ENCODE measurements at regions not wholly inside any gene's neighbourhood (a gene's known extent, or its start where the extent isn't known, plus 50 kb on each side); places are given as distances from the start of the nearest gene placed in this dataset.

GRCh38 chr7:47688311-47689100 lies 106.6 kb upstream of the TNS3 start:
- H3K18ac ChIP-seq (ENCODE audit: low read depth in 1 of 2, low read length in 2 of 2): peak overlapping the region; percentile 79 to 94
- no peak overlapping the region for H3K23ac ChIP-seq (ENCODE audit: low read length in 2 of 2)
- peak overlapping the region; percentile 77 for H2BK15ac ChIP-seq (ENCODE audit: low read depth, poor library complexity, severe bottlenecking)
- H3K27me3 ChIP-seq (ENCODE audit: control insufficient read depth in 1 of 2, insufficient read depth in 1 of 2, low read length in 2 of 2): no peaks in the 10 kb centered on the region
- H3K79me1 ChIP-seq (replicated peaks; ENCODE audit: low read length, poor library complexity, severe bottlenecking): no peaks in the 10 kb centered on the region
- peak overlapping the region; percentile 93 for H2BK120ac ChIP-seq (ENCODE audit: low read depth, low read length)
- no peak overlapping the region for H3K4me2 ChIP-seq (ENCODE audit: low read length, poor library complexity, severe bottlenecking)
- H2BK12ac ChIP-seq (ENCODE audit: low read length in 2 of 2): peak overlapping the region; percentile 20 to 97
- peak overlapping the region; percentile 94 for H2AK5ac ChIP-seq (ENCODE audit: low read length, severe bottlenecking)
- H3K9me3 ChIP-seq (ENCODE audit: control insufficient read depth, low read length): no peaks in the 10 kb centered on the region
- H3K4me1 ChIP-seq (ENCODE audit: control insufficient read depth, insufficient read depth, low read depth, low read length): peaks cover 4% of the 10 kb centered on the region
- 63% methylated on average over 15 of the region's 15 CpGs for WGBS
- peak overlapping the region; percentile 94 for H4K91ac ChIP-seq (ENCODE audit: low read length)
- peak overlapping the region; percentile 99 for H4K8ac ChIP-seq (ENCODE audit: low read length)
- H3K27ac ChIP-seq (ENCODE audit: low read length, poor library complexity, severe bottlenecking): no peak overlapping the region
- no peaks in the 10 kb centered on the region for H3K36me3 ChIP-seq (ENCODE audit: control insufficient read depth in 1 of 2, insufficient read depth in 2 of 2, low read depth in 1 of 2, low read length in 2 of 2)
- no peak overlapping the region for H3K9ac ChIP-seq (ENCODE audit: low read length)
- H2BK5ac ChIP-seq (ENCODE audit: low read depth, low read length, poor library complexity, severe bottlenecking): no peak overlapping the region
- peak overlapping the region; percentile 10 for H2AFZ ChIP-seq (ENCODE audit: low read depth, low read length)
- peak; percentile 51 for DNase-seq
- H3K14ac ChIP-seq (ENCODE audit: low read length in 2 of 2): peak overlapping the region in 1 of 2 experiments; percentile 39
- peak overlapping the region; percentile 85 to 97 for H3K4ac ChIP-seq (ENCODE audit: low read depth in 1 of 2, low read length in 2 of 2)
- H3K4me3 ChIP-seq (ENCODE audit: insufficient read depth in 1 of 2, low read depth in 1 of 2, low read length in 2 of 2): no peak overlapping the region

DNA sequence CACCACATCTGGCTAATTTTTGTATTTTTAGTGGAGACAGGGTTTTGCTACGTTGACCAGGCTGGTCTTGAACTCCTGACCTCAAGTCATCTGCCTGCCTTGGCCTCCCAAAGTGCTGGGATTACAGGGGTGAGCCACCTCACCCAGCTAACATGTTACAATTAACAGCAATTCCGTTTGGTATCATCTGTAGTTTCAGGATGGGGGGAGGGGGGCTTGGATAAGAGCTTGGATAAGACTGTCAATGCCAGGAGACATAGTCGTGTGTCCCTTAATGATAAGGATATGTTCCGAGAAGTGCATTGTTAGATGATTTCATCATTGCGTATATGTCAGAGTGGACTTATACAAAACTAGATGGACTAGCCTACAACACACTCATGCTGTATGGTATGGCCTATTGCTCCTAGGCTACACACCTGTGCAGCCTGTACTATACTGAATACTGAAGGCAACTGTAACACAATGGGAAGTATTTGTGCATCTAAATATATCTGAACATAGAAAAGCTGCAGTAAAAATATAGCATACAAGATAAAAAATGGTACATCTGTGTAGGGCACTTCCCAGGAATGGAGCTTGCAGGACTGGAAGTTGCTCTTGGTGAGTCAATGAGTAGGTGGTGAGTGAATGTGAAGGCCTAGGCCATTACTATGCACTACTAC lies 103.9 kb upstream of the TNS3 start:
- WGBS: 73% methylated on average over 5 of the region's 5 CpGs
- Histone ChIP-seq H2AK5ac (ENCODE audit: low read length, severe bottlenecking) (no peak overlapping the region), H3K4ac (ENCODE audit: low read depth in 1 of 2, low read length in 2 of 2) (peak overlapping the region in 1 of 2 experiments; percentile 18), H4K8ac (ENCODE audit: low read length) (peak overlapping the region; percentile 17), H2BK12ac (ENCODE audit: low read length in 2 of 2) (no peak overlapping the region), H4K91ac (ENCODE audit: low read length) (no peak overlapping the region), H2BK15ac (ENCODE audit: low read depth, poor library complexity, severe bottlenecking) (no peak overlapping the region), H2BK120ac (ENCODE audit: low read depth, low read length) (no peak overlapping the region), H3K14ac (ENCODE audit: low read length in 2 of 2) (peak overlapping the region in 1 of 2 experiments; percentile 48), H3K9ac (ENCODE audit: low read length) (no peak overlapping the region), H3K27ac (ENCODE audit: low read length, poor library complexity, severe bottlenecking) (no peak overlapping the region), H3K4me2 (ENCODE audit: low read length, poor library complexity, severe bottlenecking) (no peak overlapping the region), H3K23ac (ENCODE audit: low read length in 2 of 2) (no peak overlapping the region), H3K4me1 (ENCODE audit: control insufficient read depth, insufficient read depth, low read depth, low read length) (peaks cover 3% of the 10 kb centered on the region), H2AFZ (ENCODE audit: low read depth, low read length) (no peak overlapping the region), H3K36me3 (ENCODE audit: control insufficient read depth in 1 of 2, insufficient read depth in 2 of 2, low read depth in 1 of 2, low read length in 2 of 2) (no peaks in the 10 kb centered on the region), H2BK5ac (ENCODE audit: low read depth, low read length, poor library complexity, severe bottlenecking) (no peak overlapping the region), H3K18ac (ENCODE audit: low read depth in 1 of 2, low read length in 2 of 2) (peak overlapping the region in 1 of 2 experiments; percentile 70), H3K27me3 (ENCODE audit: control insufficient read depth in 1 of 2, insufficient read depth in 1 of 2, low read length in 2 of 2) (peaks cover 0 to 4% of the 10 kb centered on the region in 2 experiments), H3K9me3 (ENCODE audit: control insufficient read depth, low read length) (no peaks in the 10 kb centered on the region), H3K79me1 (replicated peaks; ENCODE audit: low read length, poor library complexity, severe bottlenecking) (no peaks in the 10 kb centered on the region), H3K4me3 (ENCODE audit: insufficient read depth in 1 of 2, low read depth in 1 of 2, low read length in 2 of 2) (no peak overlapping the region)
- no peak for DNase-seq

GRCh38 chr7:47685151-47685550 lies 103.2 kb upstream of the TNS3 start:
- Histone ChIP-seq H3K18ac (ENCODE audit: low read depth in 1 of 2, low read length in 2 of 2) (no peak overlapping the region), H3K23ac (ENCODE audit: low read length in 2 of 2) (no peak overlapping the region), H3K27ac (ENCODE audit: low read length, poor library complexity, severe bottlenecking) (no peak overlapping the region), H3K9me3 (ENCODE audit: control insufficient read depth, low read length) (no peaks in the 10 kb centered on the region), H4K8ac (ENCODE audit: low read length) (no peak overlapping the region), H2AK5ac (ENCODE audit: low read length, severe bottlenecking) (no peak overlapping the region), H3K14ac (ENCODE audit: low read length in 2 of 2) (no peak overlapping the region), H2BK120ac (ENCODE audit: low read depth, low read length) (no peak overlapping the region), H3K4ac (ENCODE audit: low read depth in 1 of 2, low read length in 2 of 2) (no peak overlapping the region), H3K4me3 (ENCODE audit: insufficient read depth in 1 of 2, low read depth in 1 of 2, low read length in 2 of 2) (no peak overlapping the region), H3K27me3 (ENCODE audit: control insufficient read depth in 1 of 2, insufficient read depth in 1 of 2, low read length in 2 of 2) (peaks cover 0 to 6% of the 10 kb centered on the region in 2 experiments), H3K4me1 (ENCODE audit: control insufficient read depth, insufficient read depth, low read depth, low read length) (peaks cover 3% of the 10 kb centered on the region), H3K4me2 (ENCODE audit: low read length, poor library complexity, severe bottlenecking) (no peak overlapping the region), H4K91ac (ENCODE audit: low read length) (no peak overlapping the region), H2AFZ (ENCODE audit: low read depth, low read length) (no peak overlapping the region), H3K36me3 (ENCODE audit: control insufficient read depth in 1 of 2, insufficient read depth in 2 of 2, low read depth in 1 of 2, low read length in 2 of 2) (no peaks in the 10 kb centered on the region), H2BK12ac (ENCODE audit: low read length in 2 of 2) (peak overlapping the region in 1 of 2 experiments; percentile 49), H3K79me1 (replicated peaks; ENCODE audit: low read length, poor library complexity, severe bottlenecking) (no peaks in the 10 kb centered on the region), H2BK5ac (ENCODE audit: low read depth, low read length, poor library complexity, severe bottlenecking) (no peak overlapping the region), H2BK15ac (ENCODE audit: low read depth, poor library complexity, severe bottlenecking) (no peak overlapping the region), H3K9ac (ENCODE audit: low read length) (no peak overlapping the region)
- DNase-seq: no peak
- WGBS: 88% methylated on average over 2 of the region's 3 CpGs

DNA sequence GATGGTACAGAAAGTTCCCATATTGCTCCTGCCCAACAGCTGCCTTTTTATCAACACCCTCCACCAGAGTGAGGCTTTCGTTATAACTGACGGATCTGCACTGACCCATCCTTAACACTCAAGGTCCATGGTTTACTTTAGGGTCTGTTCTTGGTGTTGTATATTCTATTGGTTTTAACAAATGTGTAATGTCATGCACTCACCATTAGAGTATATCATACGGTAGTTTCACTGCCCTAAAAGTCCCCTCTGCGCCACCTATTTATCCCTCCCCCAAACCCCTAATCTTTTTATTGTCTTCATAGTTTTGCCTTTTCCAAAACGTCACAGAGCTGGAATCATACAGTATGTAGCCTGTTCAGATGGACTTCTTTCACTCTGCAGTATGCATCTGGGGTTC lies 102.8 kb upstream of the TNS3 start:
- Histone ChIP-seq H3K4me2 (ENCODE audit: low read length, poor library complexity, severe bottlenecking) (no peak overlapping the region), H4K91ac (ENCODE audit: low read length) (no peak overlapping the region), H3K23ac (ENCODE audit: low read length in 2 of 2) (no peak overlapping the region), H3K4me3 (ENCODE audit: insufficient read depth in 1 of 2, low read depth in 1 of 2, low read length in 2 of 2) (no peak overlapping the region), H2AK5ac (ENCODE audit: low read length, severe bottlenecking) (no peak overlapping the region), H3K18ac (ENCODE audit: low read depth in 1 of 2, low read length in 2 of 2) (no peak overlapping the region), H2BK12ac (ENCODE audit: low read length in 2 of 2) (no peak overlapping the region), H2BK120ac (ENCODE audit: low read depth, low read length) (no peak overlapping the region), H3K36me3 (ENCODE audit: control insufficient read depth in 1 of 2, insufficient read depth in 2 of 2, low read depth in 1 of 2, low read length in 2 of 2) (no peaks in the 10 kb centered on the region), H2BK5ac (ENCODE audit: low read depth, low read length, poor library complexity, severe bottlenecking) (no peak overlapping the region), H3K4me1 (ENCODE audit: control insufficient read depth, insufficient read depth, low read depth, low read length) (peaks cover 3% of the 10 kb centered on the region), H3K9ac (ENCODE audit: low read length) (no peak overlapping the region), H2AFZ (ENCODE audit: low read depth, low read length) (no peak overlapping the region), H3K14ac (ENCODE audit: low read length in 2 of 2) (no peak overlapping the region), H2BK15ac (ENCODE audit: low read depth, poor library complexity, severe bottlenecking) (no peak overlapping the region), H3K9me3 (ENCODE audit: control insufficient read depth, low read length) (no peaks in the 10 kb centered on the region), H3K27ac (ENCODE audit: low read length, poor library complexity, severe bottlenecking) (no peak overlapping the region), H3K79me1 (replicated peaks; ENCODE audit: low read length, poor library complexity, severe bottlenecking) (no peaks in the 10 kb centered on the region), H3K27me3 (ENCODE audit: control insufficient read depth in 1 of 2, insufficient read depth in 1 of 2, low read length in 2 of 2) (peaks cover 0 to 6% of the 10 kb centered on the region in 2 experiments), H4K8ac (ENCODE audit: low read length) (no peak overlapping the region), H3K4ac (ENCODE audit: low read depth in 1 of 2, low read length in 2 of 2) (no peak overlapping the region)
- DNase-seq: no peak
- 87% methylated on average over 3 of the region's 5 CpGs for WGBS
